ENCODE measurements at regions not wholly inside any gene's neighbourhood (a gene's known extent, or its start where the extent isn't known, plus 50 kb on each side); places are given as distances from the start of the nearest gene placed in this dataset.
"Not testable (repeated sequence)": the region's sequence is repeated elsewhere in the genome, so short reads cannot be mapped to it uniquely, and the experiment has no call there.

GRCh38 chr5:12204761-12205160, 300.5 kb upstream of the CTNND2 start:
- DNase-seq, result no peak

GRCh38 chr5:12193536-12193935, 289.3 kb upstream of the CTNND2 start:
- DNase-seq, result no peak

- no peak for DNase-seq
Observed at GRCh38 chr5:12183003-12183402, 278.8 kb upstream of the CTNND2 start.

- no peak for DNase-seq
Observed at GRCh38 chr5:12177851-12178250, 273.6 kb upstream of the CTNND2 start.

GRCh38 chr5:12177225-12177624, 273.0 kb upstream of the CTNND2 start:
- no peak for DNase-seq

DNA sequence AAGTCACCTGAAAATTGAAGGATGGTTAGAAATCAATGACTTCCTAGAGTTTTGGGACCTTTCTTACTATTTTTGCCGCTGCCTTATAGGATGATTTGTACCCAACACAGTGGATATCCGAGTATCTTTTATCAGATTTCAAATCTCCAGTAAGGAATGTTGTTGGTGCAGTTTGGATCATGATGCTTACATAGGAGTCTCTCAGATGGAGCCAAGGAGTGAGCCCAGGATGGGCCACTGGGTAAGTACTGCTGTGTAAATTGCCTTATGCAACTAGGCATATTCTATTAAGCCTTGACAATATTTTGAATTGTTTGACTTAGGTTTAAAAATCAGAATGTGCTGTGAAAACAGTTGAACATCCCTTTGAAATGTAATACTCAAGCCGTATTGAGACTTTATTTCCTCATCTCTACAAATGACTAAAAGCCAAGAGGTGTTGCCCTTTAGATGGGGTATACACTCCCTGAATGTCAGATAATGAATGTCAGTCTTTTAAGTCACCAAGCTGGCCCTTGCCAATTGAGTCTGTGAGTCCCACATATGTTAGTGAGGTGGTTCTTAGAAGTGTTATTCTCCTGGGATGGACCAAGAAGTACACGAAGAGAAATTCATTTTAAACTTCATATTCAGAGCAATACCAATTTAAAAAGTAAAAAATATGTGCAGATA, 271.8 kb upstream of the CTNND2 start:
- no peak for DNase-seq

DNA sequence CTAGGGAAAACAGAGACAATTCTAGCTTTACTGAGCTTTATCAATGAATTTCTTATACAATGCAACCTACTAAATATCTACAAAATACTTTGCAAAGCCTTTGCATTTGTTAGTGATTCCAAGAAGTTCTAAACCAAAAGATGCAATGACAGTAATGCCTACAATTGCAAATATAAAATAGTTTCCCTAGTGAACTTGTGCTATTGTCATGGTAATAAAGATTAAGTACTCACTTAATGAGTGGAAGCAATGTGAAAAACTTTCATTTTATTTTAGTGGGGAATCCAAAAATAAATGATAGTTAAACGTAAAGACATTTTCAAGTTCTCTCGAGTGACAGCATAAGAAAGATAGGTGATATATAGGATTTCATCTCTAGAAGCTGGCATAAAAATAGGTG, 270.5 kb upstream of the CTNND2 start:
- DNase-seq, result no peak

DNA sequence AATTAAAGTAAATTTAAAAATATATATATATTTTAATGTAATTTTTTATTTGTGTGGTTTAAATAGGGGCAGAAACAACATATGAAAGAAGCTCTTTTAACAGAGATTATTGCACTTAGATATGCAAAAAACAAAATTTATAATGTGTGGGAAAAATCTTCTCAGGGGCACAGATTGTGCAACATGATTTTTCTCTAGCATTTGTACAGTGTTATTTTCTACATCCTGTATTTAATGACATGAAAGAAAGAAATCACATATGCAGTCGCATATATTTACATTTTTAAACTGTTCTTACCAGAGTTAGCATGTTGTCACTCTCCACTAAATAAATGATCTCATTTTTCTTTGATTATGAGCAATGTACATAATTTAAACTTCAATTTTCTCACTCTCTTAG, 265.3 kb upstream of the CTNND2 start:
- DNase-seq, result no peak

GRCh38 chr5:12162863-12163262, 258.6 kb upstream of the CTNND2 start:
- DNase-seq, result no peak

DNA sequence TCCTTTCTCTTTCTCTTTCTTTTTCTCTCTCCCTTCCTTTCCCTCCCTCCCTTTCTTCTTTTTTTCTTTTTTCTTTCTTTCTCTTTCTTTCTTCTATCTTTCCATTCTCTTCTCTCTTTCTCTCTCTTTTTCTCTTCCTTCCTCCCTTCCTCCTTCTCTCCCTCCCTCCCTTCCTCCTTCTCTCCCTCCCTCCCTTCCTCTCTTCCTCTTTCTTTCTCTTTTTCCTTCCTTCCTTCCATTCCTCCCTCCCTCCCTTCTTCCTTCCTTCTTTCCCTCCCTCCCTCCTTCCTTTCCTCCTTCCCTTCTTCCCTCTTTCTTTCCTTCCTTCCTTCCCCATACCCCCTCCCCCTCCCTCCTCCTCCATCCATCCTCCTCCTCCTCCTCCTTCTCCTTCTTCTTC, 243.3 kb upstream of the CTNND2 start:
- DNase-seq, result no peak

- DNase-seq, result no peak
Observed at GRCh38 chr5:12141496-12141895, 237.2 kb upstream of the CTNND2 start.

DNA sequence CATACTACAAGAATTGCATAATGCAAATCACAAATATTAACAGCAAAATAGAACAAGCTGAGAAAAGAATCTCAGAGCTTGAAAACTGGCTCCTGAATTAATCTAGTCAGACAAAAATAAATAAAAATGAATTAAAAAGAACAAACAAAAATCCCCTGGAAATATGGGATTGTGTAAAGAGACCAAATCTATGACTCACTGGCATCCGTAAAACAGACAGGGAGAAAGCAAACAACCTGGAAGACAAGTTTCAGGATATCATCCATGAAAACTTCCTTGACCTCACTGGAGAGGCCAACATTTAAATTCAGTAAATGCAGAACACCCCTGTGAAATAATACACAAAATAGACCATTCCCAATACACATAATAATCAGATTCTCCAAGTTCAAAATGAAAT, 229.3 kb upstream of the CTNND2 start:
- no peak for DNase-seq

DNA sequence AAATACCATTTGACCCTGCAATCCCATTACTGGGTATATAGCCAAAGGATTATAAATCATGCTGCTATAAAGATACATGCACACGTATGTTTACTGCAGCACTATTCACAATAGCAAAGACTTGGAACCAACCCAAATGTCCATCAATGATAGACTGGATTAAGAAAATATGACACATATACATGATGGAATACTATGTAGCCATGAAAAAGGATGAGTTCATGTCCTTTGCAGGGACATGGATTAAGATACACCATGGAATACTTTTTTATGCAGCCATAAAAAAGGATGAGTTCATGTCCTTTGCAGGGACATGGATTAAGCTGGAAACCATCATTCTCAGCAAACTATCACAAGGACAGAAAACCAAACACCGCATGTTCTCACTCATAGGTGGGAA, 226.8 kb upstream of the CTNND2 start:
- DNase-seq, result not testable (repeated sequence)

- DNase-seq, result no peak
Observed at GRCh38 chr5:12125895-12126294, 221.6 kb upstream of the CTNND2 start.

GRCh38 chr5:12119657-12120056, 215.4 kb upstream of the CTNND2 start:
- DNase-seq, result no peak

DNA sequence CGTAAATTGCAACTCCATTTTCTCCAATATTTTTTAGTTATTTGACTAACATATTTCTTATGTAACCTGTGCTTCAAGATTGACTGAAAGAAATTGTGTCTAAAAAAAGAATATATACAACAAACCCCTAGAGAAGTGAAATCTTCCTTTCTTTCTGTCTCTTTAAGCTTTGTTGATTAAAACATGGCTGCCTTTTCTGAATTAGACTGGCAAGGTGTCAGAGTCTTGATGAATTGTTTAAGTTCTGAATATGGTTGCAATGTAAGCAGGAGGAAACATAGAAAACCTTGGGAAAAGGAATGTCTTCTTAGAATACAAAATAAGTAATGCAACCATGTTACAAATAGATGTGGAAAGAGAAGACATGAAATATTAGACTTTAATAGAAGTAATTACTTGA, 209.8 kb upstream of the CTNND2 start:
- DNase-seq, result no peak

DNA sequence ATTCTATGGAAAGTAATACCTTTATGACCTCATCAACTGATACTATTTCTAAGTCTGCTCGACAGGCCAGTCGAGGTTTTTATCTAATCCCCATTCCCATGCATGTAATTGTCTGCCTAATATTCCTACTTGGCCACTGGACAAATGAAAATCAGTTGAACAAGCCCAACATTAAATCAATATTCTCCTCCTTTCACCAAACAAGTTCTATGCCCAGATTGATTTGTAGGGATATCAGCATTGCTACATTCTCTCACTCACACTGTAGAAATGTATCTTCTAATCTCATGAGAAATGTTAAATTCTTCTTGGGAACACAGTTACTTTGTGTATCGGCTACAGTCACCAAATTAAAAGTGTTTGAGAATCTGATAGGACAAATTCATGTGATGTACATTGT, 208.8 kb upstream of the CTNND2 start:
- DNase-seq, result no peak

- no peak for DNase-seq
Observed at GRCh38 chr5:12111261-12111660, 207.0 kb upstream of the CTNND2 start.

DNA sequence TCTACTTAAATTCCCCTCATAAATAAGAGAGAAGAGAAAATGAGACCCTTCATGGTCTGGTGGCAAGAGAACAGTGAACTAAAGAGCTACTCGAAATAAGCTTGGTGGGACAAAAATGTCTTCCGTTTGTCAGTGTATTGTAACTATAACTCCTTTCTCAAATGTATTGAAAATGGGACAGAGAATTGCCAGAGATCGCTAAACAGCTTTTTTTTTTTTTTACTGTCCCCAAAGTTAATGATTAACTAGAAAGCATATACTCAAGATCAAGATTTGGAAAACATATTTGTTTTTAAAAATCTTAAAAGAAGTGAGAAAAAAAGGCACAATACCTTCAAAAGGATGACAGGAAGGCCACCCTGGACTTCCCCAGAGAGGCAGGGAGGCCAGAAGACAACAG, 206.4 kb upstream of the CTNND2 start:
- no peak for DNase-seq

- no peak for DNase-seq
Observed at GRCh38 chr5:12109075-12109688, 204.9 kb upstream of the CTNND2 start.

- no peak for DNase-seq
Observed at GRCh38 chr5:12102151-12102550, 197.9 kb upstream of the CTNND2 start.

GRCh38 chr5:12100542-12100941, 196.3 kb upstream of the CTNND2 start:
- DNase-seq, result no peak

DNA sequence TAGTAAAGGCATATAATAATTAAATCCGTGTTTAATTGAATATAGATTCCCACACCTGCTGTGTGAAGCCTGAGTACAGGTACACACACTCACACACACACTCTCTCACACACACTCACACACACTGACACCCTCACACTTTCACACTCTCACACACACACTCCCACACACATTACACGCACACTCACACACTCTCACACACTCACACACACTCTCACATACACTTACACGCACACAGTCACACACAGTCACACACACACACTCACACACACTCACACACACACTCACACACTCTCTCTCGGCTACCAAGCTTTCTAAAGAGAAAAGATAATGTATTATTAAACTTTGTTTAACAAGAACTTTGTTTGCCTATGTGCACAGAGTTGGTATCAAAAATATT, 195.1 kb upstream of the CTNND2 start:
- DNase-seq, result no peak

- DNase-seq, result no peak
Observed at GRCh38 chr5:12095808-12096281, 191.6 kb upstream of the CTNND2 start.

GRCh38 chr5:12093586-12093985, 189.3 kb upstream of the CTNND2 start:
- no peak for DNase-seq
